CD4-positive, alpha-beta T cell (primary cell): ENCODE measurements at regions not wholly inside any gene's neighbourhood (a gene's known extent, or its start where the extent isn't known, plus 50 kb on each side); places are given as distances from the start of the nearest gene placed in this dataset.
"Not testable (repeated sequence)": the region's sequence is repeated elsewhere in the genome, so short reads cannot be mapped to it uniquely, and the experiment has no call there.

Experiments used
- ATAC-seq: fragments of 200-7000 bp; cut with Tn5 transposase; one replicate; pipeline ENCODE4 v1.10.0; 2022; ENCODE audit warnings: mild to moderate bottlenecking; ENCODE audit not compliant: poor library complexity
- CTCF ChIA-PET: fragments of 350-600 bp; sonication (Branson Sonifier 250); formaldehyde crosslinking; loops from one replicate; lab custom pipeline; 2021; ENCODE audit warnings: antibody characterized with exemption, inconsistent platforms; lab: Charles Lee
- POLR2A ChIA-PET: fragments of 350-600 bp; sonication (Branson Sonifier 250); formaldehyde crosslinking; loops from one replicate; lab custom pipeline; 2021; ENCODE audit warnings: antibody characterized with exemption, inconsistent platforms; lab: Charles Lee
- DNase-seq, 14 experiments: peaks; one replicate each; pipeline ENCODE4 v3.0.0-alpha.2; 2013 to 2020; ENCODE audit warnings: mixed read lengths in 2 of 14
- H3K27ac ChIP-seq, 2 donors: one replicate each; pipeline versions ENCODE4 v1.5.1 to v1.7.0; 2013; ENCODE audit warnings: low read length in 2 of 2, low read depth in 1 of 2, mild to moderate bottlenecking in 1 of 2
- H3K27me3 ChIP-seq, 2 experiments: 1 replicate in 1 of 2; 2 replicates in 1 of 2; pipeline versions ENCODE4 v1.6.1 to v1.7.0; 2013; ENCODE audit warnings: low read length in 2 of 2, control low read depth in 1 of 2, mild to moderate bottlenecking in 1 of 2, moderate library complexity in 1 of 2; ENCODE audit not compliant: insufficient read depth in 2 of 2, control insufficient read depth in 1 of 2
- H3K36me3 ChIP-seq: one replicate; pipeline ENCODE4 v1.6.1; 2013; ENCODE audit warnings: low read length, control low read depth; ENCODE audit not compliant: insufficient read depth
- H3K4me1 ChIP-seq: one replicate; pipeline ENCODE4 v1.6.1; 2013; ENCODE audit warnings: low read length, control low read depth; ENCODE audit not compliant: insufficient read depth
- H3K4me3 ChIP-seq: one replicate; pipeline ENCODE4 v1.5.1; 2013; ENCODE audit warnings: mild to moderate bottlenecking, low read length, moderate library complexity
- H3K9me3 ChIP-seq, 2 experiments: 1 replicate in 1 of 2; 2 replicates in 1 of 2; pipeline versions ENCODE4 v1.6.1 to v1.7.0; 2013; ENCODE audit warnings: low read length in 2 of 2, mild to moderate bottlenecking in 2 of 2, control low read depth in 1 of 2, moderate library complexity in 1 of 2; ENCODE audit not compliant: control insufficient read depth in 1 of 2, insufficient read depth in 1 of 2
- H3K27ac Mint-ChIP-seq: one replicate; pipeline ENCODE4 v1.8.0; 2020; ENCODE audit warnings: mixed read lengths
- H3K27me3 Mint-ChIP-seq: one replicate; pipeline ENCODE4 v1.8.0; 2021; ENCODE audit warnings: mixed read lengths
- H3K36me3 Mint-ChIP-seq: one replicate; pipeline ENCODE4 v1.8.0; 2021; ENCODE audit warnings: low read depth, mixed read lengths
- H3K4me1 Mint-ChIP-seq: one replicate; pipeline ENCODE4 v1.8.0; 2021; ENCODE audit warnings: low read depth, mixed read lengths
- H3K4me3 Mint-ChIP-seq: one replicate; pipeline ENCODE4 v1.8.0; 2020; ENCODE audit warnings: mild to moderate bottlenecking, mixed read lengths
- H3K9me3 Mint-ChIP-seq: one replicate; pipeline ENCODE4 v1.8.0; 2020; ENCODE audit warnings: mixed read lengths
- CTCF ChIP-seq: fragments of 200-600 bp; IDR thresholded peaks from one replicate; pipeline ENCODE4 v1.8.0; 2022; ENCODE audit warnings: antibody characterized with exemption, mild to moderate bottlenecking
- intact Hi-C, 2 experiments: fragments of 100-400 bp; cut with DNase I in 1 of 2; cut with micrococcal nuclease in 1 of 2; formaldehyde crosslinking; loops; one replicate each; pipeline versions ENCODE4 v1.15.1 to v1.9.0; 2023 to 2025; cut with DNase I, micrococcal nuclease

GRCh38 chr3:66648975-66649374, 148.2 kb upstream of the LRIG1 start:
- Mint-ChIP-seq H3K27ac (no peak overlapping the region), H3K27me3 (no peaks in the 10 kb centered on the region), H3K36me3 (no peaks in the 10 kb centered on the region), H3K4me1 (no peaks in the 10 kb centered on the region), H3K4me3 (no peak overlapping the region), H3K9me3 (peaks cover 10% of the 10 kb centered on the region)
- Histone ChIP-seq H3K36me3 (no peaks in the 10 kb centered on the region), H3K9me3 (peaks cover 7% of the 10 kb centered on the region in 2 experiments), H3K27me3 (no peaks in the 10 kb centered on the region), H3K4me3 (no peak overlapping the region), H3K4me1 (no peaks in the 10 kb centered on the region), H3K27ac (no peak overlapping the region)
- no peak for DNase-seq
- intact Hi-C loops = no loop called here
- no peak for ATAC-seq
- no peak for TF ChIP-seq CTCF
- ChIA-PET POLR2A (no interaction called here), CTCF (no interaction called here)

GRCh38 chr3:66651520-66651919, 150.7 kb upstream of the LRIG1 start:
- H3K36me3 ChIP-seq, ATAC-seq, H3K4me1 Mint-ChIP-seq, H3K27ac Mint-ChIP-seq, H3K27me3 ChIP-seq, H3K4me3 ChIP-seq, CTCF ChIA-PET, POLR2A ChIA-PET, H3K9me3 ChIP-seq, H3K4me3 Mint-ChIP-seq, H3K4me1 ChIP-seq, DNase-seq, H3K36me3 Mint-ChIP-seq, H3K27me3 Mint-ChIP-seq, H3K27ac ChIP-seq, H3K9me3 Mint-ChIP-seq, intact Hi-C loops: not testable (repeated sequence)

- H3K27ac ChIP-seq, DNase-seq, H3K36me3 Mint-ChIP-seq, H3K27me3 Mint-ChIP-seq, H3K27me3 ChIP-seq, H3K4me1 ChIP-seq, ATAC-seq, H3K4me1 Mint-ChIP-seq, H3K9me3 Mint-ChIP-seq, H3K4me3 Mint-ChIP-seq, H3K9me3 ChIP-seq, H3K4me3 ChIP-seq, H3K27ac Mint-ChIP-seq, intact Hi-C loops, H3K36me3 ChIP-seq, POLR2A ChIA-PET, CTCF ChIA-PET: not testable (repeated sequence)
Measured at GRCh38 chr3:66652100-66652499, 151.3 kb upstream of the LRIG1 start.

GRCh38 chr3:66655044-66655443, 154.2 kb upstream of the LRIG1 start:
- DNase-seq (no peak), ATAC-seq (no peak)
- H3K27me3 ChIP-seq = no peaks in the 10 kb centered on the region
- Mint-ChIP-seq H3K4me1 (no peaks in the 10 kb centered on the region), H3K4me3 (no peak overlapping the region), H3K27ac (no peak overlapping the region), H3K36me3 (no peaks in the 10 kb centered on the region), H3K27me3 (no peaks in the 10 kb centered on the region), H3K9me3 (no peaks in the 10 kb centered on the region)
- ChIA-PET CTCF (no interaction called here), POLR2A (no interaction called here)
- H3K36me3 ChIP-seq = no peaks in the 10 kb centered on the region
- no peak for TF ChIP-seq CTCF
- intact Hi-C loops = no loop called here
- no peak overlapping the region for H3K4me3 ChIP-seq
- H3K27ac ChIP-seq = no peak overlapping the region
- H3K4me1 ChIP-seq = no peaks in the 10 kb centered on the region
- H3K9me3 ChIP-seq = peaks cover 0 to 3% of the 10 kb centered on the region in 2 experiments
